ENCODE measurements at regions not wholly inside any gene's neighbourhood (a gene's known extent, or its start where the extent isn't known, plus 50 kb on each side); places are given as distances from the start of the nearest gene placed in this dataset.

DNA sequence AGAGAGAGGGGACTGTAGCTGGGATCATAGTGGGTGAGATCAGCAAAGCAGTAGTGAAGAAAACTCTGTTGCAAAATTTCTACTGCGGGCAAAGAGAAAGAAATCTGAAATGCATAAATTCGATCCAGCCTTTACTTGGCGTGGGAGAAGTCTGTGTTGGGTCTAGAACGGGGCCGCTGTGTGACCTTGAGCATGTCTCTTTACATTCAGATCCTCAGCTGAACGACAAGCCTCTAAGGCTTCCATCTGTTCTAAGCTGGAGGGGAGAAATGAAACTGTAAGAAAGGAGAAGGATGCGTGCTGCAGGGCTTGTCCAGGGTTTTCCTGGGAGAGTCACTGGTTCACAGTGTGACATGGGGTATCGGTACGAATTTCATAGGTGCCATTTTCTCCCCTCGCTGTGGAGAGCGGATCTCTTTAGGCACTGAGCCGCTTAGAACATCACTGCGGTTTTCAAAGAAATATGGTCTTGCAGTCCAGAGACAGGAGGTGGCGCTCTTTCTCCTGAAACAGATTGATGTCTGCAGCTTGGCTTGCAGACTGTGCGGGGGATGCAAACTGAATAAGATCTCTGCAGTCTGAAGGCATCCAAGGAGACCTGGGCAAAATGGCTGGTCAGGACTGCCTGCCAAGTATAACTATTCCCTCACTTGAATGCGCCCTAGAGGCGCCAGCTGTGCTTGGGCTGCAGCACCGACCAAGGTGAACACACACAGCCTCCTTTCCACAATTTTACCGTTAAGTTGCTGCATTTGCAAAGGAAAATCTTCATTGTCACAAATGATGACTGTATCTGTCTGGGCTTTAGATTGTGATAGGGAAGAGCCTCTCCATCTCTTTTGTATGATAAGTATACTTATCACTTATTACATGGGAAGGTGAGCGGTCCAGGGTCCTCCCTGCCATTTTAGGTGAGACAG lies 104.1 kb downstream of the XCL2 start:
- no peak overlapping the region for H3K27ac ChIP-seq (ENCODE audit: extremely low read length, insufficient read depth, low read length)
- in situ Hi-C loops (cut with HindIII; ENCODE audit: extremely low pct_ligation_motif_present, low pct_unique_long_range_greater_than_20kb) = loop anchor here (5.0 kb wide), 1 partner anchor 128 kb away; no protein-coding TSS in a partner anchor
- TF ChIP-seq ZNF615 (CRISPR knock-in tag; IDR thresholded peaks at IDR 0.05; ENCODE audit: borderline replicate concordance) (no peak), NFATC3 (CRISPR knock-in tag; IDR thresholded peaks at IDR 0.05) (no peak), YY1 (IDR thresholded peaks at IDR 0.05; ENCODE audit: insufficient read depth, insufficient replicate concordance, low read depth, low read length) (no peak), FOXM1 (CRISPR knock-in tag; IDR thresholded peaks at IDR 0.05) (no peak), ZMYM4 (CRISPR knock-in tag; IDR thresholded peaks at IDR 0.05) (peak; percentile 55; the same call in 1 of the 2 replicates), REPIN1 (CRISPR knock-in tag; IDR thresholded peaks at IDR 0.05; ENCODE audit: borderline replicate concordance, low read depth) (0 out of 2 replicates have a peak, but pooled peaks have one; percentile 56), SKI (IDR thresholded peaks at IDR 0.05; ENCODE audit: partially characterized antibody) (no peak), SOX13 (IDR thresholded peaks at IDR 0.05) (no peak), SOX13 (CRISPR knock-in tag; conservative IDR thresholded peaks at IDR 0.05 in 1 of 2, IDR thresholded peaks at IDR 0.05 in 1 of 2) (no peak), TBX2 (CRISPR knock-in tag; IDR thresholded peaks at IDR 0.05; ENCODE audit: borderline replicate concordance) (0 out of 2 replicates have a peak, but pooled peaks have one; percentile 23), GATAD2A (CRISPR knock-in tag; IDR thresholded peaks at IDR 0.05) (0 out of 2 replicates have a peak, but pooled peaks have one; percentile 23), IRF2 (CRISPR knock-in tag; IDR thresholded peaks at IDR 0.05) (0 out of 2 replicates have a peak, but pooled peaks have one; percentile 26)
- TF ChIP-seq, protein P1, sequence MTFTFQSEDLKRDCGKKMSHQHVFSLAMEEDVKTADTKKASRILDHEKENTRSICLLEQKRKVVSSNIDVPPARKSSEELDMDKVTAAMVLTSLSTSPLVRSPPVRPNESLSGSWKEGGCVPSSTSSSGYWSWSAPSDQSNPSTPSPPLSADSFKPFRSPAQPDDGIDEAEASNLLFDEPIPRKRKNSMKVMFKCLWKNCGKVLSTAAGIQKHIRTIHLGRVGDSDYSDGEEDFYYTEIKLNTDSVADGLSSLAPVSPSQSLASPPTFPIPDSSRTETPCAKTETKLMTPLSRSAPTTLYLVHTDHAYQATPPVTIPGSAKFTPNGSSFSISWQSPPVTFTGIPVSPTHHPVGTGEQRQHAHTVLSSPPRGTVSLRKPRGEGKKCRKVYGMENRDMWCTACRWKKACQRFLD (CRISPR knock-in tag; IDR thresholded peaks at IDR 0.05; ENCODE audit: borderline replicate concordance) = no peak
- TF ChIP-seq, protein P2, sequence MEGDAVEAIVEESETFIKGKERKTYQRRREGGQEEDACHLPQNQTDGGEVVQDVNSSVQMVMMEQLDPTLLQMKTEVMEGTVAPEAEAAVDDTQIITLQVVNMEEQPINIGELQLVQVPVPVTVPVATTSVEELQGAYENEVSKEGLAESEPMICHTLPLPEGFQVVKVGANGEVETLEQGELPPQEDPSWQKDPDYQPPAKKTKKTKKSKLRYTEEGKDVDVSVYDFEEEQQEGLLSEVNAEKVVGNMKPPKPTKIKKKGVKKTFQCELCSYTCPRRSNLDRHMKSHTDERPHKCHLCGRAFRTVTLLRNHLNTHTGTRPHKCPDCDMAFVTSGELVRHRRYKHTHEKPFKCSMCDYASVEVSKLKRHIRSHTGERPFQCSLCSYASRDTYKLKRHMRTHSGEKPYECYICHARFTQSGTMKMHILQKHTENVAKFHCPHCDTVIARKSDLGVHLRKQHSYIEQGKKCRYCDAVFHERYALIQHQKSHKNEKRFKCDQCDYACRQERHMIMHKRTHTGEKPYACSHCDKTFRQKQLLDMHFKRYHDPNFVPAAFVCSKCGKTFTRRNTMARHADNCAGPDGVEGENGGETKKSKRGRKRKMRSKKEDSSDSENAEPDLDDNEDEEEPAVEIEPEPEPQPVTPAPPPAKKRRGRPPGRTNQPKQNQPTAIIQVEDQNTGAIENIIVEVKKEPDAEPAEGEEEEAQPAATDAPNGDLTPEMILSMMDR (CRISPR knock-in tag; IDR thresholded peaks at IDR 0.05) = peak; percentile 93
- TF ChIP-seq, protein P3, sequence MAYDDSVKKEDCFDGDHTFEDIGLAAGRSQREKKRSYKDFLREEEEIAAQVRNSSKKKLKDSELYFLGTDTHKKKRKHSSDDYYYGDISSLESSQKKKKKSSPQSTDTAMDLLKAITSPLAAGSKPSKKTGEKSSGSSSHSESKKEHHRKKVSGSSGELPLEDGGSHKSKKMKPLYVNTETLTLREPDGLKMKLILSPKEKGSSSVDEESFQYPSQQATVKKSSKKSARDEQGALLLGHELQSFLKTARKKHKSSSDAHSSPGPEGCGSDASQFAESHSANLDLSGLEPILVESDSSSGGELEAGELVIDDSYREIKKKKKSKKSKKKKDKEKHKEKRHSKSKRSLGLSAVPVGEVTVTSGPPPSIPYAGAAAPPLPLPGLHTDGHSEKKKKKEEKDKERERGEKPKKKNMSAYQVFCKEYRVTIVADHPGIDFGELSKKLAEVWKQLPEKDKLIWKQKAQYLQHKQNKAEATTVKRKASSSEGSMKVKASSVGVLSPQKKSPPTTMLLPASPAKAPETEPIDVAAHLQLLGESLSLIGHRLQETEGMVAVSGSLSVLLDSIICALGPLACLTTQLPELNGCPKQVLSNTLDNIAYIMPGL (CRISPR knock-in tag; IDR thresholded peaks at IDR 0.05; ENCODE audit: borderline replicate concordance in 1 of 2, low read depth in 1 of 2) = peak in 1 of 2 experiments; percentile 55; a peak in 1 of 4 replicates
- TF ChIP-seq, protein P4, sequence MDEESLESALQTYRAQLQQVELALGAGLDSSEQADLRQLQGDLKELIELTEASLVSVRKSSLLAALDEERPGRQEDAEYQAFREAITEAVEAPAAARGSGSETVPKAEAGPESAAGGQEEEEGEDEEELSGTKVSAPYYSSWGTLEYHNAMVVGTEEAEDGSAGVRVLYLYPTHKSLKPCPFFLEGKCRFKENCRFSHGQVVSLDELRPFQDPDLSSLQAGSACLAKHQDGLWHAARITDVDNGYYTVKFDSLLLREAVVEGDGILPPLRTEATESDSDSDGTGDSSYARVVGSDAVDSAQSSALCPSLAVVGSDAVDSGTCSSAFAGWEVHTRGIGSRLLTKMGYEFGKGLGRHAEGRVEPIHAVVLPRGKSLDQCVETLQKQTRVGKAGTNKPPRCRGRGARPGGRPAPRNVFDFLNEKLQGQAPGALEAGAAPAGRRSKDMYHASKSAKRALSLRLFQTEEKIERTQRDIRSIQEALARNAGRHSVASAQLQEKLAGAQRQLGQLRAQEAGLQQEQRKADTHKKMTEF (CRISPR knock-in tag; IDR thresholded peaks at IDR 0.05) = 0 out of 2 replicates have a peak, but pooled peaks have one; percentile 23

More for the DNA sequence above, 104.1 kb downstream of the XCL2 start:
- ATAC-seq (peak; percentile 94), DNase-seq (ENCODE audit: low spot score) (peak; percentile 65), FAIRE-seq (peak; percentile 85)
- Histone ChIP-seq H4K20me1 (ENCODE audit: insufficient read depth, low read length) (no peaks in the 10 kb centered on the region), H3K9me3 (ENCODE audit: low read length) (no peaks in the 10 kb centered on the region), H3K36me3 (replicated peaks in 1 of 2; ENCODE audit: control insufficient read depth in 1 of 2, insufficient read depth in 2 of 2, low read length in 2 of 2) (peaks cover 0 to 1% of the 10 kb centered on the region in 2 experiments; a peak in 1 of 5 replicates), H3K79me2 (ENCODE audit: insufficient read depth, low read length) (no peaks in the 10 kb centered on the region), H3K4me2 (ENCODE audit: low read depth, low read length) (peak overlapping the region; percentile 15; the same call in 1 of the 2 replicates), H3K4me3 (replicated peaks in 1 of 3; ENCODE audit: insufficient read depth in 1 of 3, low read depth in 2 of 3, low read length in 3 of 3) (no peak overlapping the region), H3K9ac (ENCODE audit: insufficient read depth, low read depth, low read length) (no peak overlapping the region), H2AFZ (ENCODE audit: low read length) (no peak overlapping the region), H3K4me1 (ENCODE audit: insufficient read depth, low read length) (peaks cover 7% of the 10 kb centered on the region; the same call in 1 of the 2 replicates), H3K27me3 (ENCODE audit: control insufficient read depth in 1 of 2, insufficient read depth in 2 of 2, low read length in 2 of 2) (no peaks in the 10 kb centered on the region)
- intact Hi-C loops (cut with micrococcal nuclease; ENCODE audit: unreplicated experiment) = loop anchor here (1.0 to 5.0 kb wide), 3 partner anchors 97 to 134 kb away; no protein-coding TSS in a partner anchor
- ChIA-PET POLR2A (no interaction called here), CTCF (ENCODE audit: low intra/inter-chr PET ratio, low total read pairs) (interaction anchor here (1.0 to 2.2 kb wide), 5 partner anchors 96 to 136 kb away, joined by 4 to 11 read pairs (median 5); no protein-coding TSS in a partner anchor)
- WGBS (ENCODE audit: low lambda C conversion rate) = 47% methylated on average over 18 of the region's 20 CpGs
- no TSS peak for BruUV-seq (replicated peaks)
